MCF 10A (cell line): ENCODE measurements at regions not wholly inside any gene's neighbourhood (a gene's known extent, or its start where the extent isn't known, plus 50 kb on each side); places are given as distances from the start of the nearest gene placed in this dataset.
A peak's percentile ranks its signal among the peaks of the same experiment; 100 is the strongest.
"Not testable (repeated sequence)": the region's sequence is repeated elsewhere in the genome, so short reads cannot be mapped to it uniquely, and the experiment has no call there.

Source experiments
- BruUV-seq: library from RNA; stranded (reverse); fragments of 400-500 nt; replicated peaks from 2 replicates; lab custom pipeline; 2021; lab: Mats Ljungman, UMichigan
- CTCF ChIA-PET: fragments of 300-600 bp; sonication (Branson Sonifier 250); formaldehyde crosslinking; extraction: SDS; loops from one replicate; lab custom pipeline; 2021; ENCODE audit warnings: antibody characterized with exemption, inconsistent platforms; lab: Yijun Ruan, JAX
- POLR2A ChIA-PET: fragments of 300-600, 350-650 bp; sonication (Branson Sonifier 250); formaldehyde crosslinking; extraction: SDS; loops from one replicate; lab custom pipeline; 2020; ENCODE audit warnings: antibody characterized with exemption, inconsistent platforms; lab: Yijun Ruan, JAX
- DNase-seq: peaks from one replicate; pipeline ENCODE4 v3.0.0-alpha.2; 2018; ENCODE audit not compliant: unreplicated experiment
- H3K27ac Mint-ChIP-seq: one replicate; pipeline ENCODE4 v1.8.0; 2022; ENCODE audit warnings: mild to moderate bottlenecking, low read depth, mixed read lengths; ENCODE audit not compliant: unreplicated experiment
- H3K27me3 Mint-ChIP-seq: one replicate; pipeline ENCODE4 v1.8.0; 2022; ENCODE audit warnings: mixed read lengths; ENCODE audit not compliant: insufficient read depth, unreplicated experiment
- H3K36me3 Mint-ChIP-seq: one replicate; pipeline ENCODE4 v1.8.0; 2022; ENCODE audit warnings: mild to moderate bottlenecking, moderate library complexity, mixed read lengths; ENCODE audit not compliant: insufficient read depth, unreplicated experiment
- H3K4me1 Mint-ChIP-seq: one replicate; pipeline ENCODE4 v1.8.0; 2022; ENCODE audit warnings: mixed read lengths; ENCODE audit not compliant: insufficient read depth, unreplicated experiment
- H3K4me3 Mint-ChIP-seq: one replicate; pipeline ENCODE4 v1.8.0; 2022; ENCODE audit warnings: mild to moderate bottlenecking, moderate library complexity, mixed read lengths; ENCODE audit not compliant: unreplicated experiment
- H3K9me3 Mint-ChIP-seq: one replicate; pipeline ENCODE4 v1.8.0; 2022; ENCODE audit warnings: mixed read lengths; ENCODE audit not compliant: unreplicated experiment
- intact Hi-C: fragments of 100-400 bp; cut with micrococcal nuclease; formaldehyde crosslinking; loops from 2 replicates; pipeline ENCODE4 v1.14.1; 2022
- TF ChIP-seq, protein P1 (sequence below): fragments of 200-600 bp; IDR thresholded peaks from one replicate; pipeline ENCODE4 v1.8.0; 2022; ENCODE audit warnings: antibody characterized with exemption, mild to moderate bottlenecking; ENCODE audit not compliant: unreplicated experiment

GRCh38 chr2:58594762-58595161 lies 353.6 kb upstream of the FANCL start:
- POLR2A ChIA-PET: interaction anchor here (0.7 kb wide), 1 partner anchor 363 kb away, joined by 3 read pairs; no protein-coding TSS in a partner anchor
- intact Hi-C loops: no loop called here
- DNase-seq: no peak
- Mint-ChIP-seq H3K27me3 (no peaks in the 10 kb centered on the region), H3K4me3 (no peak overlapping the region), H3K36me3 (no peaks in the 10 kb centered on the region), H3K4me1 (peaks cover 7% of the 10 kb centered on the region), H3K27ac (no peak overlapping the region), H3K9me3 (no peaks in the 10 kb centered on the region)
- no TSS peak for BruUV-seq
- TF ChIP-seq, protein P1, sequence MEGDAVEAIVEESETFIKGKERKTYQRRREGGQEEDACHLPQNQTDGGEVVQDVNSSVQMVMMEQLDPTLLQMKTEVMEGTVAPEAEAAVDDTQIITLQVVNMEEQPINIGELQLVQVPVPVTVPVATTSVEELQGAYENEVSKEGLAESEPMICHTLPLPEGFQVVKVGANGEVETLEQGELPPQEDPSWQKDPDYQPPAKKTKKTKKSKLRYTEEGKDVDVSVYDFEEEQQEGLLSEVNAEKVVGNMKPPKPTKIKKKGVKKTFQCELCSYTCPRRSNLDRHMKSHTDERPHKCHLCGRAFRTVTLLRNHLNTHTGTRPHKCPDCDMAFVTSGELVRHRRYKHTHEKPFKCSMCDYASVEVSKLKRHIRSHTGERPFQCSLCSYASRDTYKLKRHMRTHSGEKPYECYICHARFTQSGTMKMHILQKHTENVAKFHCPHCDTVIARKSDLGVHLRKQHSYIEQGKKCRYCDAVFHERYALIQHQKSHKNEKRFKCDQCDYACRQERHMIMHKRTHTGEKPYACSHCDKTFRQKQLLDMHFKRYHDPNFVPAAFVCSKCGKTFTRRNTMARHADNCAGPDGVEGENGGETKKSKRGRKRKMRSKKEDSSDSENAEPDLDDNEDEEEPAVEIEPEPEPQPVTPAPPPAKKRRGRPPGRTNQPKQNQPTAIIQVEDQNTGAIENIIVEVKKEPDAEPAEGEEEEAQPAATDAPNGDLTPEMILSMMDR: no peak
- CTCF ChIA-PET: interaction anchor here (0.6 to 2.2 kb wide), 6 partner anchors 12 to 1955 kb away, joined by 3 to 4 read pairs (median 3); no protein-coding TSS in a partner anchor

DNA sequence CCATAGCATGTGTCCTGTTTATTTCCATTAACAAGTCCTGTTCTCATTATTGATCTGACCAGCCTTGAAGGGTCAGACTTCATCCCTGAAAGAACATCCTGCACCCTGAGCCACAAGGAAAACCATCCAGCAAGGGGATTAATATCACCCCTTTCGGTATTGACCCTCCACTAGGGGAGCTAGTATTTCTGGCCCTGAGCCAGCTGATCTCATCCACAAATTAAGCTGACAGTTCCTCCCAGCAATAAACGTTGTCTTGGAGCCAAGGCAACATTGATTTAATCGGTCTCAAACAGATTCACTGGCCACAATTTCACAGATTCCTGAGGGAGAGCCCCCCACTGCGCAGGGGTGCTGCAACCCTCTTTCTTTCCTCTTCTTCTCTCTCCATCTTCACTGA lies 353.1 kb upstream of the FANCL start:
- peak; percentile 45 for DNase-seq
- POLR2A ChIA-PET: no interaction called here
- BruUV-seq: no TSS peak
- Mint-ChIP-seq H3K27me3 (no peaks in the 10 kb centered on the region), H3K4me3 (no peak overlapping the region), H3K4me1 (peaks cover 7% of the 10 kb centered on the region), H3K27ac (no peak overlapping the region), H3K36me3 (no peaks in the 10 kb centered on the region), H3K9me3 (no peaks in the 10 kb centered on the region)
- CTCF ChIA-PET: interaction anchor here (0.6 to 2.2 kb wide), 5 partner anchors 13 to 1956 kb away, joined by 3 to 4 read pairs (median 3); no protein-coding TSS in a partner anchor
- TF ChIP-seq, protein P1: peak; percentile 13
- intact Hi-C loops: no loop called here

- H3K4me3 Mint-ChIP-seq, DNase-seq, intact Hi-C loops: not testable (repeated sequence)
Observed at GRCh38 chr2:58586178-58586577, 345.1 kb upstream of the FANCL start.

GRCh38 chr2:58585233-58585632 lies 344.1 kb upstream of the FANCL start:
- Mint-ChIP-seq H3K27me3 (no peaks in the 10 kb centered on the region), H3K36me3 (no peaks in the 10 kb centered on the region), H3K4me1 (peaks cover under 1% of the 10 kb centered on the region), H3K4me3 (no peak overlapping the region), H3K27ac (no peak overlapping the region), H3K9me3 (no peaks in the 10 kb centered on the region)
- intact Hi-C loops: no loop called here
- no peak for DNase-seq
- no TSS peak for BruUV-seq
- TF ChIP-seq, protein P1: no peak
- CTCF ChIA-PET: no interaction called here
- POLR2A ChIA-PET: no interaction called here

More at GRCh38 chr2:58586178-58586577, 345.1 kb upstream of the FANCL start:
- H3K4me1 Mint-ChIP-seq, H3K9me3 Mint-ChIP-seq, H3K27ac Mint-ChIP-seq, H3K27me3 Mint-ChIP-seq, BruUV-seq, POLR2A ChIA-PET, H3K36me3 Mint-ChIP-seq: not testable (repeated sequence)
- CTCF ChIA-PET: interaction anchor here (0.6 kb wide), 1 partner anchor 387 kb away, joined by 3 read pairs; no protein-coding TSS in a partner anchor
